ENCODE measurements at regions not wholly inside any gene's neighbourhood (a gene's known extent, or its start where the extent isn't known, plus 50 kb on each side); places are given as distances from the start of the nearest gene placed in this dataset.

DNA sequence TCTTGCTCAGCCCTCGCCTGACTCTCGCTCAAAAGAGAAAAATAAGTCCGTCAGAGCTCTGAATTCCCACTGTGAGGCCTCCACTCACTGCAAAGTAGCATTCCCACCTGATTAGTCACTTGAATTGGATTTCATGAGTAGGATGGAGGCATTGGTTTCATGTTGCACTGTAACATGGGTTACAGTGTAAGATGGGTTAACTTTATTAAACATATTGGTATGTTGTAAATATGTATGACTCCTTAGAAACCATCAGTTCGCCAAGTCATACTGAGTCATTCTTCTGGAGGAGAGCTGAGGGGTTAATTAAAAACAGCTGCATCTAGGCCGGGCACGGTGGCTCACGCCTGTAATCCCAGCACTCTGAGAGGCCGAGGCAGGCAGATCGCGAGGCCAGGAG lies 93.8 kb upstream of the BNC2 start:
- H3F3A ChIP-seq (ENCODE audit: insufficient read depth, low read length, poor library complexity, severe bottlenecking) = no peaks in the 10 kb centered on the region
- no peaks in the 10 kb centered on the region for H3K36me3 ChIP-seq (ENCODE audit: insufficient read depth, low read length)
- TF ChIP-seq TAF1 (IDR thresholded peaks at IDR 0.05; ENCODE audit: low read depth) (no peak), POLR2AphosphoS5 (IDR thresholded peaks at IDR 0.05) (no peak)
- no peak overlapping the region for H3K27ac ChIP-seq (ENCODE audit: low read length)
- no peak overlapping the region for H3K4me2 ChIP-seq (ENCODE audit: low read length)
- H3K9ac ChIP-seq (ENCODE audit: low read length) = no peak overlapping the region
- H3K79me2 ChIP-seq (replicated peaks; ENCODE audit: insufficient read depth, low read length) = no peaks in the 10 kb centered on the region
- no peaks in the 10 kb centered on the region for H3K27me3 ChIP-seq (ENCODE audit: insufficient read depth, low read depth, low read length)
- H3K9me2 ChIP-seq (ENCODE audit: insufficient read depth, low read length) = no peaks in the 10 kb centered on the region
- no peaks in the 10 kb centered on the region for H4K20me1 ChIP-seq (ENCODE audit: insufficient read depth)
- no peak overlapping the region for H3K4me3 ChIP-seq (ENCODE audit: low read length)
- H2AFZ ChIP-seq (ENCODE audit: low read depth, low read length) = no peak overlapping the region
- no peaks in the 10 kb centered on the region for H3K9me3 ChIP-seq (ENCODE audit: low read length)

DNA sequence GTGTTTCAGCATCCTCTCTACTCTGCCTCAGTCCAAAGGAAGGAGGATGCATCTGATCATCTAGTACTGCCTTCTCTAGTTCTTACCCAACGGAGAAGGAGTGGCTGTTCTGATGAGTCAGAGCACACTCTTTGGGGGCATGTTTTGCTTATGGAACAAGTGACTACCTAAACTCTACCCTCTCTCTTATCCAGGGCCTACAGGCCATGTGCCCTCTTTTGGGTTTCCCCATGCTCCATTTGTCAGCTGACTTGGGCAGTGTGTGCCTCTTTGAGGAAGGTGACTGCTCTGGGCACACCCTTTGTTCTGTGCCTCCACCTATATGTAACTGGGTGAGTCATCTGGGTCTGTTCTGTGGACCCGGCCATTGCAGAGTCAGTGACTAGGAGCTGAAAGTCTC lies 89.6 kb upstream of the BNC2 start:
- Histone ChIP-seq H3K27me3 (ENCODE audit: insufficient read depth, low read depth, low read length) (no peaks in the 10 kb centered on the region), H3K36me3 (ENCODE audit: insufficient read depth, low read length) (no peaks in the 10 kb centered on the region), H3K9me2 (ENCODE audit: insufficient read depth, low read length) (no peaks in the 10 kb centered on the region), H4K20me1 (ENCODE audit: insufficient read depth) (no peaks in the 10 kb centered on the region), H3K79me2 (replicated peaks; ENCODE audit: insufficient read depth, low read length) (no peaks in the 10 kb centered on the region), H2AFZ (ENCODE audit: low read depth, low read length) (no peak overlapping the region), H3K4me3 (ENCODE audit: low read length) (no peak overlapping the region), H3K9me3 (ENCODE audit: low read length) (no peaks in the 10 kb centered on the region), H3K27ac (ENCODE audit: low read length) (no peak overlapping the region), H3K4me2 (ENCODE audit: low read length) (no peak overlapping the region), H3F3A (ENCODE audit: insufficient read depth, low read length, poor library complexity, severe bottlenecking) (no peaks in the 10 kb centered on the region), H3K9ac (ENCODE audit: low read length) (no peak overlapping the region)
- TF ChIP-seq MXI1 (conservative IDR thresholded peaks at IDR 0.05; ENCODE audit: poor library complexity, severe bottlenecking) (no peak), TAF1 (IDR thresholded peaks at IDR 0.05; ENCODE audit: low read depth) (no peak), EZH2 (IDR thresholded peaks at IDR 0.05; ENCODE audit: borderline replicate concordance, insufficient read depth, low read length, poor library complexity, severe bottlenecking) (no peak), RAD21 (conservative IDR thresholded peaks at IDR 0.05) (no peak), EP300 (conservative IDR thresholded peaks at IDR 0.05; ENCODE audit: poor library complexity, severe bottlenecking) (no peak), SMC3 (conservative IDR thresholded peaks at IDR 0.05; ENCODE audit: poor library complexity) (no peak), POLR2AphosphoS5 (IDR thresholded peaks at IDR 0.05) (no peak)
- TF ChIP-seq, protein P1, sequence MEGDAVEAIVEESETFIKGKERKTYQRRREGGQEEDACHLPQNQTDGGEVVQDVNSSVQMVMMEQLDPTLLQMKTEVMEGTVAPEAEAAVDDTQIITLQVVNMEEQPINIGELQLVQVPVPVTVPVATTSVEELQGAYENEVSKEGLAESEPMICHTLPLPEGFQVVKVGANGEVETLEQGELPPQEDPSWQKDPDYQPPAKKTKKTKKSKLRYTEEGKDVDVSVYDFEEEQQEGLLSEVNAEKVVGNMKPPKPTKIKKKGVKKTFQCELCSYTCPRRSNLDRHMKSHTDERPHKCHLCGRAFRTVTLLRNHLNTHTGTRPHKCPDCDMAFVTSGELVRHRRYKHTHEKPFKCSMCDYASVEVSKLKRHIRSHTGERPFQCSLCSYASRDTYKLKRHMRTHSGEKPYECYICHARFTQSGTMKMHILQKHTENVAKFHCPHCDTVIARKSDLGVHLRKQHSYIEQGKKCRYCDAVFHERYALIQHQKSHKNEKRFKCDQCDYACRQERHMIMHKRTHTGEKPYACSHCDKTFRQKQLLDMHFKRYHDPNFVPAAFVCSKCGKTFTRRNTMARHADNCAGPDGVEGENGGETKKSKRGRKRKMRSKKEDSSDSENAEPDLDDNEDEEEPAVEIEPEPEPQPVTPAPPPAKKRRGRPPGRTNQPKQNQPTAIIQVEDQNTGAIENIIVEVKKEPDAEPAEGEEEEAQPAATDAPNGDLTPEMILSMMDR (IDR thresholded peaks at IDR 0.05; ENCODE audit: poor library complexity, severe bottlenecking) = no peak
- TF ChIP-seq, protein P2, sequence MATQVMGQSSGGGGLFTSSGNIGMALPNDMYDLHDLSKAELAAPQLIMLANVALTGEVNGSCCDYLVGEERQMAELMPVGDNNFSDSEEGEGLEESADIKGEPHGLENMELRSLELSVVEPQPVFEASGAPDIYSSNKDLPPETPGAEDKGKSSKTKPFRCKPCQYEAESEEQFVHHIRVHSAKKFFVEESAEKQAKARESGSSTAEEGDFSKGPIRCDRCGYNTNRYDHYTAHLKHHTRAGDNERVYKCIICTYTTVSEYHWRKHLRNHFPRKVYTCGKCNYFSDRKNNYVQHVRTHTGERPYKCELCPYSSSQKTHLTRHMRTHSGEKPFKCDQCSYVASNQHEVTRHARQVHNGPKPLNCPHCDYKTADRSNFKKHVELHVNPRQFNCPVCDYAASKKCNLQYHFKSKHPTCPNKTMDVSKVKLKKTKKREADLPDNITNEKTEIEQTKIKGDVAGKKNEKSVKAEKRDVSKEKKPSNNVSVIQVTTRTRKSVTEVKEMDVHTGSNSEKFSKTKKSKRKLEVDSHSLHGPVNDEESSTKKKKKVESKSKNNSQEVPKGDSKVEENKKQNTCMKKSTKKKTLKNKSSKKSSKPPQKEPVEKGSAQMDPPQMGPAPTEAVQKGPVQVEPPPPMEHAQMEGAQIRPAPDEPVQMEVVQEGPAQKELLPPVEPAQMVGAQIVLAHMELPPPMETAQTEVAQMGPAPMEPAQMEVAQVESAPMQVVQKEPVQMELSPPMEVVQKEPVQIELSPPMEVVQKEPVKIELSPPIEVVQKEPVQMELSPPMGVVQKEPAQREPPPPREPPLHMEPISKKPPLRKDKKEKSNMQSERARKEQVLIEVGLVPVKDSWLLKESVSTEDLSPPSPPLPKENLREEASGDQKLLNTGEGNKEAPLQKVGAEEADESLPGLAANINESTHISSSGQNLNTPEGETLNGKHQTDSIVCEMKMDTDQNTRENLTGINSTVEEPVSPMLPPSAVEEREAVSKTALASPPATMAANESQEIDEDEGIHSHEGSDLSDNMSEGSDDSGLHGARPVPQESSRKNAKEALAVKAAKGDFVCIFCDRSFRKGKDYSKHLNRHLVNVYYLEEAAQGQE (IDR thresholded peaks at IDR 0.05; ENCODE audit: borderline replicate concordance) = no peak

DNA sequence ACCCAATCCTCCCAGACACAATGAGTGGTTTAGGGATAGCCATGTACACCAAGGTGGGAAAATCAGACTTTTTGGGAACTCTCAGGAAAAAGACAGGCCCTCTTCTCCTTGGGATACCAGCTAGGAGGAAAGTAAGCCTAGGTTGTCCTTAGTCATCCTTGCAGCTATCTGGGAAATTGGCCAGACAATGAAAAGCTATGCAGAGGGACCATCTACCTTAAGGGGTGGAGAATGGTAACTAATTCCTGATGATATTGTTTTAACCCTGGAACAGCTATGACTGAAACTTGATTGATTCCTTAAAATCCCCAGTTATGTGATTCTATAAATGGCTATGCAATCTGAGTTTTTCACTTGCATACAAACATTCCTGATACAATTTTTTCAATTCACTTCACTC lies 88.9 kb upstream of the BNC2 start:
- H2AFZ ChIP-seq (ENCODE audit: low read depth, low read length) = no peak overlapping the region
- TF ChIP-seq TAF1 (IDR thresholded peaks at IDR 0.05; ENCODE audit: low read depth) (no peak), MXI1 (conservative IDR thresholded peaks at IDR 0.05; ENCODE audit: poor library complexity, severe bottlenecking) (no peak), RAD21 (conservative IDR thresholded peaks at IDR 0.05) (no peak), POLR2AphosphoS5 (IDR thresholded peaks at IDR 0.05) (no peak), SMC3 (conservative IDR thresholded peaks at IDR 0.05; ENCODE audit: poor library complexity) (no peak), EZH2 (IDR thresholded peaks at IDR 0.05; ENCODE audit: borderline replicate concordance, insufficient read depth, low read length, poor library complexity, severe bottlenecking) (no peak), EP300 (conservative IDR thresholded peaks at IDR 0.05; ENCODE audit: poor library complexity, severe bottlenecking) (no peak)
- TF ChIP-seq, protein P2 (IDR thresholded peaks at IDR 0.05; ENCODE audit: borderline replicate concordance) = no peak
- TF ChIP-seq, protein P1 (IDR thresholded peaks at IDR 0.05; ENCODE audit: poor library complexity, severe bottlenecking) = no peak
- H3K27me3 ChIP-seq (ENCODE audit: insufficient read depth, low read depth, low read length) = no peaks in the 10 kb centered on the region
- no peak overlapping the region for H3K4me2 ChIP-seq (ENCODE audit: low read length)
- H3K4me3 ChIP-seq (ENCODE audit: low read length) = no peak overlapping the region
- no peaks in the 10 kb centered on the region for H3K9me3 ChIP-seq (ENCODE audit: low read length)
- no peak overlapping the region for H3K27ac ChIP-seq (ENCODE audit: low read length)
- H4K20me1 ChIP-seq (ENCODE audit: insufficient read depth) = no peaks in the 10 kb centered on the region
- no peaks in the 10 kb centered on the region for H3K9me2 ChIP-seq (ENCODE audit: insufficient read depth, low read length)
- H3K9ac ChIP-seq (ENCODE audit: low read length) = no peak overlapping the region
- H3K36me3 ChIP-seq (ENCODE audit: insufficient read depth, low read length) = no peaks in the 10 kb centered on the region
- no peaks in the 10 kb centered on the region for H3K79me2 ChIP-seq (replicated peaks; ENCODE audit: insufficient read depth, low read length)
- no peaks in the 10 kb centered on the region for H3F3A ChIP-seq (ENCODE audit: insufficient read depth, low read length, poor library complexity, severe bottlenecking)
